GM23248 (cell line): ENCODE measurements at regions not wholly inside any gene's neighbourhood (a gene's known extent, or its start where the extent isn't known, plus 50 kb on each side); places are given as distances from the start of the nearest gene placed in this dataset.

ENCODE experiments used
- DNase-seq: peaks from one replicate; pipeline ENCODE4 v3.0.0-alpha.2; 2015
- H2AFZ ChIP-seq: fragments of 200-600 bp; sonication (generic); 2 replicates; pipeline ENCODE4 v1.6.1; 2016; ENCODE audit warnings: antibody characterized with exemption
- H3F3A ChIP-seq: fragments of 200-600 bp; sonication (generic); 2 replicates; pipeline ENCODE4 v1.6.1; 2016; ENCODE audit warnings: mild to moderate bottlenecking, antibody characterized with exemption, mixed run types; ENCODE audit not compliant: insufficient read depth
- H3K27ac ChIP-seq: fragments of 200-600 bp; sonication (generic); 2 replicates; pipeline ENCODE4 v1.5.1; 2016; ENCODE audit warnings: mild to moderate bottlenecking
- H3K27me3 ChIP-seq: fragments of 200-600 bp; sonication (generic); replicated peaks from 2 replicates; pipeline ENCODE4 v1.6.1; 2016; ENCODE audit warnings: mild to moderate bottlenecking; ENCODE audit not compliant: insufficient read depth
- H3K36me3 ChIP-seq: fragments of 200-600 bp; sonication (generic); 2 replicates; pipeline ENCODE4 v1.6.1; 2016; ENCODE audit warnings: low read depth, mild to moderate bottlenecking
- H3K4me1 ChIP-seq: fragments of 200-600 bp; sonication (generic); 2 replicates; pipeline ENCODE4 v1.6.1; 2016; ENCODE audit warnings: mild to moderate bottlenecking; ENCODE audit not compliant: insufficient read depth
- H3K4me2 ChIP-seq: fragments of 200-600 bp; sonication (generic); one replicate; pipeline ENCODE4 v1.6.1; 2016; ENCODE audit warnings: mild to moderate bottlenecking; ENCODE audit not compliant: unreplicated experiment
- H3K4me3 ChIP-seq: fragments of 200-600 bp; sonication (generic); 2 replicates; pipeline ENCODE4 v1.5.1; 2016; ENCODE audit warnings: mild to moderate bottlenecking
- H3K79me2 ChIP-seq: fragments of 200-600 bp; sonication (generic); 2 replicates; pipeline ENCODE4 v1.6.1; 2016; ENCODE audit warnings: mild to moderate bottlenecking; ENCODE audit not compliant: insufficient read depth
- H3K9ac ChIP-seq: fragments of 200-600 bp; sonication (generic); 2 replicates; pipeline ENCODE4 v1.6.1; 2016; ENCODE audit warnings: mild to moderate bottlenecking
- H3K9me2 ChIP-seq: fragments of 200-600 bp; sonication (generic); 2 replicates; pipeline ENCODE4 v1.6.1; 2016; ENCODE audit warnings: mixed run types, mild to moderate bottlenecking, moderate library complexity; ENCODE audit not compliant: insufficient read depth
- H3K9me3 ChIP-seq: fragments of 200-600 bp; sonication (generic); one replicate; pipeline ENCODE4 v1.6.1; 2017; ENCODE audit warnings: low read depth
- H4K20me1 ChIP-seq: fragments of 200-600 bp; sonication (generic); 2 replicates; pipeline ENCODE4 v1.6.0; 2016; ENCODE audit not compliant: insufficient read depth
- EZH2 ChIP-seq: fragments of 200-600 bp; sonication (generic); IDR thresholded peaks from 2 replicates; pipeline ENCODE4 v1.6.1; 2018; ENCODE audit warnings: antibody characterized with exemption, mild to moderate bottlenecking; ENCODE audit not compliant: insufficient read depth, poor library complexity, severe bottlenecking
- EZH2phosphoT487 ChIP-seq: fragments of 200-600 bp; sonication (generic); IDR thresholded peaks from 2 replicates; pipeline ENCODE4 v1.6.1; 2018; ENCODE audit warnings: antibody characterized with exemption, moderate library complexity, mild to moderate bottlenecking, low read depth; ENCODE audit not compliant: insufficient read depth
- WGBS, 2 experiments: methylation state at CpG; one replicate each; pipeline ENCODE4 v1.1.6; 2015 to 2017; ENCODE audit warnings: low lambda C conversion rate in 2 of 2, low coverage in 1 of 2; ENCODE audit errors: missing lambda C conversion rate in 2 of 2; 5-methylcytosine and 5-hydroxymethylcytosine counted together
- in situ Hi-C: fragments of 300-500 bp; cut with MboI; formaldehyde crosslinking; loops from 2 replicates; pipeline ENCODE4 v1.15.0; 2020

GRCh38 chr7:20520530-20520929, 94.9 kb upstream of the ABCB5 start:
- TF ChIP-seq EZH2phosphoT487 = no peak
- WGBS, 2 experiments = 66 to 69% methylated on average over 4 of the region's 4 CpGs
- no peaks in the 10 kb centered on the region for H3K9me3 ChIP-seq
- H3K36me3 ChIP-seq = no peaks in the 10 kb centered on the region
- no peaks in the 10 kb centered on the region for H3K79me2 ChIP-seq
- H3K9me2 ChIP-seq = no peaks in the 10 kb centered on the region
- no peaks in the 10 kb centered on the region for H3F3A ChIP-seq
- H3K4me2 ChIP-seq = no peak overlapping the region
- H3K9ac ChIP-seq = no peak overlapping the region
- no peak overlapping the region for H3K4me3 ChIP-seq
- H2AFZ ChIP-seq = no peak overlapping the region
- no peak for DNase-seq
- no peak overlapping the region for H3K27ac ChIP-seq
- in situ Hi-C loops = no loop called here
- no peaks in the 10 kb centered on the region for H4K20me1 ChIP-seq
- H3K4me1 ChIP-seq = no peaks in the 10 kb centered on the region
- no peaks in the 10 kb centered on the region; the same call in 1 of the 2 replicates for H3K27me3 ChIP-seq

DNA sequence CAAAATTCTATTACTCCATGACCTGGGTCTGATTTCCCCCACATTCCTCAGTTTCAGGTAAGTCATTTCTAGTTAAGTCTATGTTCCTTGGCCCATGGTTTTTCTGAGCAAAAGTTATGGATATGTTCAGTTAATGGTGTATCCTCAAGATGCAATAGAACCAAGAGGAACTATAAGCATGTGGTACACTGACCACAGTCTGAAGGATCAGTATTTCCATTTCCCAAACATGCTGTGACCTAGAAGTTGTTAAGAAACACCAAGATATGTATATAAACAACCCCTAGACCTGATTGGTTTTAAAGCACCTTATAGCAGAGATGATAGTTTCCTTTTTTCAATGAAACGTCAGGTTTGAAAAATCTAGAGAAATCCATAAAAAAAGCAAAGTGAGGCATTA, 94.2 kb upstream of the ABCB5 start:
- Histone ChIP-seq H3K9me2 (no peaks in the 10 kb centered on the region), H3K36me3 (no peaks in the 10 kb centered on the region), H3K9me3 (no peaks in the 10 kb centered on the region), H3K4me2 (no peak overlapping the region), H3K27ac (no peak overlapping the region), H3K79me2 (no peaks in the 10 kb centered on the region), H3K27me3 (no peaks in the 10 kb centered on the region; the same call in 1 of the 2 replicates), H3K4me3 (no peak overlapping the region), H3F3A (no peaks in the 10 kb centered on the region), H2AFZ (no peak overlapping the region), H3K4me1 (no peaks in the 10 kb centered on the region), H3K9ac (no peak overlapping the region), H4K20me1 (no peaks in the 10 kb centered on the region)
- WGBS, 2 experiments = 47 to 68% methylated on average over 1 of the region's 1 CpG
- TF ChIP-seq EZH2phosphoT487 (no peak), EZH2 (no peak)
- in situ Hi-C loops = no loop called here
- no peak for DNase-seq

GRCh38 chr7:20529260-20529659, 86.2 kb upstream of the ABCB5 start:
- WGBS, 2 experiments = 22 to 31% methylated on average over 2 of the region's 2 CpGs
- no peak overlapping the region for H2AFZ ChIP-seq
- H4K20me1 ChIP-seq = no peaks in the 10 kb centered on the region
- no peaks in the 10 kb centered on the region for H3K9me3 ChIP-seq
- in situ Hi-C loops = no loop called here
- H3K4me2 ChIP-seq = no peak overlapping the region
- H3K4me1 ChIP-seq = no peaks in the 10 kb centered on the region
- H3K9me2 ChIP-seq = peaks cover 7% of the 10 kb centered on the region; the same call in 1 of the 2 replicates
- no peak overlapping the region for H3K4me3 ChIP-seq
- H3K27me3 ChIP-seq = no peaks in the 10 kb centered on the region
- TF ChIP-seq EZH2 (no peak), EZH2phosphoT487 (no peak)
- no peak overlapping the region for H3K9ac ChIP-seq
- DNase-seq = no peak
- no peaks in the 10 kb centered on the region for H3F3A ChIP-seq
- no peak overlapping the region for H3K27ac ChIP-seq
- no peaks in the 10 kb centered on the region for H3K79me2 ChIP-seq
- no peaks in the 10 kb centered on the region for H3K36me3 ChIP-seq

DNA sequence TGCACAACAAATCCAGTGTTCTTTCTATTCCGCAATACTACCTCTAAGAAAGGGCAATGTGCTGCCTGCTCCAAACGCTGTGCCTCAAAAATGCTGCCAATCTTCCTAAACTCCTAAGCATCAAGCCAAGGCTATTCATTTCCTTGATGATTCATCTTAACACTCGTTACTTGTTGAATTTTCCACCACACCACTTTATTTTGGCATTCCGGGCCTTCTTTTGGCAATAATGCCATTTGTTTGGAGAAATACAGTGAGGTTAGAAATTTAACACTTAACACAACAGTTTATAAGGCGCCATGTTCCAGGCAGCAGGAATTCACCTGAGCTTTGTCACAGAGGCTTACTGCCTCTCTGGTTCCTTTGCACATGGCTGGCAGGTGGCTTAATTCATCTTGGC, 82.6 kb upstream of the ABCB5 start:
- Histone ChIP-seq H3K4me2 (no peak overlapping the region), H3K79me2 (no peaks in the 10 kb centered on the region), H2AFZ (no peak overlapping the region)

GRCh38 chr7:20534543-20534942, 80.9 kb upstream of the ABCB5 start:
- Histone ChIP-seq H2AFZ (no peak overlapping the region), H3F3A (no peaks in the 10 kb centered on the region), H3K4me2 (no peak overlapping the region), H3K9ac (no peak overlapping the region), H3K4me3 (no peak overlapping the region), H3K27me3 (no peaks in the 10 kb centered on the region), H4K20me1 (no peaks in the 10 kb centered on the region), H3K27ac (no peak overlapping the region), H3K4me1 (no peaks in the 10 kb centered on the region), H3K9me3 (no peaks in the 10 kb centered on the region), H3K79me2 (no peaks in the 10 kb centered on the region), H3K9me2 (no peaks in the 10 kb centered on the region), H3K36me3 (no peaks in the 10 kb centered on the region)
- in situ Hi-C loops = no loop called here
- TF ChIP-seq EZH2 (no peak), EZH2phosphoT487 (no peak)
- DNase-seq = no peak

More for the DNA sequence above, 82.6 kb upstream of the ABCB5 start:
- no peaks in the 10 kb centered on the region for H3F3A ChIP-seq
- no peak overlapping the region for H3K4me3 ChIP-seq
- no peak overlapping the region for H3K27ac ChIP-seq
- no peaks in the 10 kb centered on the region for H4K20me1 ChIP-seq
- TF ChIP-seq EZH2 = no peak
- TF ChIP-seq EZH2phosphoT487 = no peak
- H3K9ac ChIP-seq = no peak overlapping the region
- no peaks in the 10 kb centered on the region for H3K36me3 ChIP-seq
- H3K27me3 ChIP-seq = no peaks in the 10 kb centered on the region
- in situ Hi-C loops = no loop called here
- DNase-seq = peak; percentile 14
- no peaks in the 10 kb centered on the region for H3K4me1 ChIP-seq
- no peaks in the 10 kb centered on the region for H3K9me3 ChIP-seq
- no peaks in the 10 kb centered on the region for H3K9me2 ChIP-seq
- 16 to 19% methylated on average over 5 of the region's 5 CpGs for WGBS, 2 experiments
